Neural crest cell (in vitro differentiated cells): ENCODE measurements at regions not wholly inside any gene's neighbourhood (a gene's known extent, or its start where the extent isn't known, plus 50 kb on each side); places are given as distances from the start of the nearest gene placed in this dataset.
A peak's percentile ranks its signal among the peaks of the same experiment; 100 is the strongest.

Experiments used
- DNase-seq: peaks from one replicate; pipeline ENCODE4 v3.0.0; 2021; ENCODE audit warnings: low read depth, mixed read lengths, low spot score
- H3K27ac Mint-ChIP-seq: one replicate; pipeline ENCODE4 v1.8.0; 2021; ENCODE audit warnings: mild to moderate bottlenecking, mixed read lengths; ENCODE audit not compliant: unreplicated experiment
- H3K27me3 Mint-ChIP-seq: 2 replicates; pipeline ENCODE4 v1.8.0; 2021; ENCODE audit warnings: low read depth, mild to moderate bottlenecking, mixed read lengths
- H3K36me3 Mint-ChIP-seq: 2 replicates; pipeline ENCODE4 v1.8.0; 2021; ENCODE audit warnings: low read depth, mild to moderate bottlenecking, mixed read lengths
- H3K4me1 Mint-ChIP-seq: 2 replicates; pipeline ENCODE4 v1.8.0; 2021; ENCODE audit warnings: mixed read lengths
- H3K4me3 Mint-ChIP-seq: one replicate; pipeline ENCODE4 v1.8.0; 2021; ENCODE audit warnings: mild to moderate bottlenecking, mixed read lengths
- H3K9me3 Mint-ChIP-seq: 2 replicates; pipeline ENCODE4 v1.8.0; 2021; ENCODE audit warnings: mixed read lengths
- TF ChIP-seq, protein P1 (sequence below): fragments of 200-600 bp; sonication (generic); conservative IDR thresholded peaks from 2 replicates; pipeline ENCODE4 v1.5.0; 2021; ENCODE audit warnings: antibody characterized with exemption, mild to moderate bottlenecking

DNA sequence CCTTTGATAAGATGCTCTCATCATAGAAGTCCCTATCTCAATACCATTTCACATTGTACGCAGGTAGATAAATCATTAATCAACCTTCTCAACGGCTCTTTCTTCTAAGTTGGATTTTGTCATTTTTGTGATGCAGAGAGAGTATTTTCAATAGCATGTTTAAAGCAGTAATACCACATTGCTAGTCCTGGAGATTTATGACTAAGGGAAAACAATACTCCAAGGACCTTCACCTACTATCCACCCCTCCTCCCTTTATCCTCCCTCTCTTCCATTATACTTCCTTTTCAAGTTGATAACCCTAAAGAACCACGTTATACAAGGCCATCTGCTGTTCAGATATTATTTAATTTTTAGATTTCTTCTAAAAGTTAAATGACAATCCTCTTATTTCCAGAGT lies 65.3 kb upstream of the CHMP2B start:
- no peak for DNase-seq
- Mint-ChIP-seq H3K27me3 (no peaks in the 10 kb centered on the region), H3K4me1 (peaks cover 19% of the 10 kb centered on the region), H3K9me3 (peaks cover 6% of the 10 kb centered on the region), H3K4me3 (no peak overlapping the region), H3K27ac (no peak overlapping the region), H3K36me3 (no peaks in the 10 kb centered on the region)
- TF ChIP-seq, protein P1, sequence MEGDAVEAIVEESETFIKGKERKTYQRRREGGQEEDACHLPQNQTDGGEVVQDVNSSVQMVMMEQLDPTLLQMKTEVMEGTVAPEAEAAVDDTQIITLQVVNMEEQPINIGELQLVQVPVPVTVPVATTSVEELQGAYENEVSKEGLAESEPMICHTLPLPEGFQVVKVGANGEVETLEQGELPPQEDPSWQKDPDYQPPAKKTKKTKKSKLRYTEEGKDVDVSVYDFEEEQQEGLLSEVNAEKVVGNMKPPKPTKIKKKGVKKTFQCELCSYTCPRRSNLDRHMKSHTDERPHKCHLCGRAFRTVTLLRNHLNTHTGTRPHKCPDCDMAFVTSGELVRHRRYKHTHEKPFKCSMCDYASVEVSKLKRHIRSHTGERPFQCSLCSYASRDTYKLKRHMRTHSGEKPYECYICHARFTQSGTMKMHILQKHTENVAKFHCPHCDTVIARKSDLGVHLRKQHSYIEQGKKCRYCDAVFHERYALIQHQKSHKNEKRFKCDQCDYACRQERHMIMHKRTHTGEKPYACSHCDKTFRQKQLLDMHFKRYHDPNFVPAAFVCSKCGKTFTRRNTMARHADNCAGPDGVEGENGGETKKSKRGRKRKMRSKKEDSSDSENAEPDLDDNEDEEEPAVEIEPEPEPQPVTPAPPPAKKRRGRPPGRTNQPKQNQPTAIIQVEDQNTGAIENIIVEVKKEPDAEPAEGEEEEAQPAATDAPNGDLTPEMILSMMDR, result no peak

DNA sequence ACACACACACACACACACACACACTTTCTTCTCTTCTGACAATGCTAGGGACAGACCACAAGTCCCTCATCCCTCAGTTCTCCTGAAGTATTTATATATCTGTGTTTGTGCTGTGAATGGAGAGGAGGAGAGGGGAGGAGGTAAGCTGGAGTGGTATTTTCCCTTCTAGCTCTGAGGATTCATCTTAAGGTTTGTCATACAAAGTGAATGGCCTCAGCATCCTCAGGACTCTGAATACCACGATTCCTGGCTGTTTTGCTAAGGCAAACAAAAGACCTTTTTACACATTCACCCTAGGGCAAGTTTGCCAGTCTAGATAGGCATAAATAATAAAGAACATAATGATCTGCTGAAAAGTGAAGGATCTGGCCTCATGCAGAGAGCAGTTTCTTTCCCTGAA lies 65.7 kb upstream of the CHMP2B start:
- H3K36me3 Mint-ChIP-seq, result no peaks in the 10 kb centered on the region
- no peak overlapping the region for H3K4me3 Mint-ChIP-seq
- DNase-seq, result no peak
- TF ChIP-seq, protein P1, result no peak
- H3K27me3 Mint-ChIP-seq, result no peaks in the 10 kb centered on the region
- peaks cover 19% of the 10 kb centered on the region for H3K4me1 Mint-ChIP-seq
- H3K27ac Mint-ChIP-seq, result peak overlapping the region; percentile 31
- H3K9me3 Mint-ChIP-seq, result peaks cover 7% of the 10 kb centered on the region

DNA sequence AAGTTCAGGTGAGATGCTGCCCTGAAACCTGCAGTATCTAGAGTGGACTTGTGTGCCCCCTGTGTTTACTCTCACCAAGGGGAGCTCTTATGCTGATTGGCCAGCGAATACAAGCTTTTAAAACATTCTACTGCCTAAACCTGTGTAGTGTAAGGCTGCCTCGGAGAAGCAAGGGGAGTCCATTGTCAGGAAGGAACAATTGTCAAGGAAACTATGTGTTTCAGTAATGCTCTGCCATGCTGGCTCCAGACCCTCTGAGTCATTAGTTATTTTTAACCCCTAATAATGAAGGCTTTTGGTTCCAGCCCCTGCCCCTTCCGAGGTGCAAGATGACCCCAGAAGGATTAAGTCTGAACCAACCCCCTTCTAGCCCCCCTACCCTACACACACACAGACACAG lies 66.1 kb upstream of the CHMP2B start:
- H3K27ac Mint-ChIP-seq, result no peak overlapping the region
- H3K9me3 Mint-ChIP-seq, result peaks cover 7% of the 10 kb centered on the region
- DNase-seq, result no peak
- no peak overlapping the region for H3K4me3 Mint-ChIP-seq
- no peaks in the 10 kb centered on the region for H3K27me3 Mint-ChIP-seq
- TF ChIP-seq, protein P1, result no peak
- no peaks in the 10 kb centered on the region for H3K36me3 Mint-ChIP-seq
- H3K4me1 Mint-ChIP-seq, result peaks cover 19% of the 10 kb centered on the region

DNA sequence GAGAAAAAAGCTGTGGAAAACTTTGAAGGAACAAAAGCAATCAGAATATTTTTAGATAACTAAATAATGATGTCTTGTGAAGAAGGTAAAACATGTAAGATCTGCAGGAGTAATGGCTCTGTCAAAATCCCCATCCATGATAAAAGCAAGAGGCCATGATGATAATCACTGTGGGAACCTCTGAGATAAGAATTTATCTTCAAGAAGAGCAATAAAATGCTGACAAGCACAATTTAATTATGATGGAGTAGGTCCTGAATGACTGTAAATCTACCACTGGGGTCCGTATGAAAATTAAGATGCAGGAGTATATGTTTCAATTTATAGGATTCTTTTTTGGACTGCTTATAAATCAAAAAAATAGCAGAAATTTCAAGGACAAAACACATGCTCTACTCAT lies 68.3 kb upstream of the CHMP2B start:
- TF ChIP-seq, protein P1, result no peak
- DNase-seq, result no peak
- Mint-ChIP-seq H3K27me3 (no peaks in the 10 kb centered on the region), H3K4me1 (peaks cover 19% of the 10 kb centered on the region), H3K27ac (no peak overlapping the region), H3K9me3 (peaks cover 7% of the 10 kb centered on the region), H3K4me3 (no peak overlapping the region), H3K36me3 (no peaks in the 10 kb centered on the region)

DNA sequence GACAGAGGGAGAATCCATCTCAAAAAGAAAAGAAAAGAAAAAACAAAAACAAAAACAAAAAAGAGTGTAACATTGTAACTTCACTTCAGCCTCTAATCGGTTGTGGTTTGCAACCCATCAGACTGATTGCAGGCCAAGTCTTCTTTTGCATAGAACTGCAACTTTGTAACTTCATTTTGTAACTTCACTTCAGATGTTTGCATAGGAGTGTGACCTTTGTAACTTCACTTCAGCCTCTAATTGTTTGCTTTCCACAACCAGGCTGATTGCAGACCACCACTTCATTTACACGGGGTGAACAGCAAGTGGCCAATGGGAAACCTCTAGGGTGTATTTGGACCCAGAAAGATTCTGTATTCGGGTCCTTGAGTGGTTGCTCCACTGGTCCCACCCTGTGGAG lies 79.1 kb upstream of the CHMP2B start:
- H3K9me3 Mint-ChIP-seq, result peaks cover 5% of the 10 kb centered on the region
- DNase-seq, result no peak
- no peaks in the 10 kb centered on the region for H3K27me3 Mint-ChIP-seq
- H3K27ac Mint-ChIP-seq, result no peak overlapping the region
- TF ChIP-seq, protein P1, result no peak
- H3K4me3 Mint-ChIP-seq, result no peak overlapping the region
- no peaks in the 10 kb centered on the region for H3K36me3 Mint-ChIP-seq
- no peaks in the 10 kb centered on the region for H3K4me1 Mint-ChIP-seq

DNA sequence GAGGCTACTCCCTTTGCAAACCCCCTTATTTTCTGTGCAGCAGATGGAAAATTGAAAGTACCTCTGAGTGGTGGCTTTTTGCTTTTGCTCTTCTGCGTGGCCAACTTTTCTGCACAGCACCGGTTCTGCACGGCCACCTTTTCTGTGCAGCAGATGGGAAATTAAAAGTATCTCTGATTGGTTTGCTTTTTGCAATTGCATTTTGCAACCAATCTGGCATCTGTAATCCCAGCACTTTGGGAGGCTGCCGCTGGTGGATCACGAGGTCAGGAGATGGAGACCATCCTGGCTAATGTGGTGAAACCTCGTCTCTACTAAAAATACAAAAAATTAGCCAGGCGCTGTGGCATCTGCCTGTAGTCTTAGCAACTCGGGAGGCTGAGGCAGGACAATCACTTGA lies 79.5 kb upstream of the CHMP2B start:
- Mint-ChIP-seq H3K4me1 (no peaks in the 10 kb centered on the region), H3K36me3 (no peaks in the 10 kb centered on the region), H3K4me3 (no peak overlapping the region), H3K27ac (no peak overlapping the region), H3K27me3 (no peaks in the 10 kb centered on the region), H3K9me3 (peaks cover 5% of the 10 kb centered on the region)
- TF ChIP-seq, protein P1, result no peak
- no peak for DNase-seq
